Uterus (tissue), 3 donors: ENCODE measurements at regions not wholly inside any gene's neighbourhood (a gene's known extent, or its start where the extent isn't known, plus 50 kb on each side); places are given as distances from the start of the nearest gene placed in this dataset.

ENCODE experiments used
- DNase-seq, 2 donors: peaks; one replicate each; pipeline ENCODE4 v3.0.0-alpha.2; 2019 to 2020
- H3K27ac ChIP-seq, 2 donors: fragments of 200-600 bp; sonication (generic); 1 replicate in 1 of 2; 2 replicates in 1 of 2; pipeline ENCODE4 v1.5.1; 2016 to 2018
- H3K27me3 ChIP-seq, 2 donors: fragments of 200-600 bp; sonication (generic); one replicate each; pipeline ENCODE4 v1.5.1; 2018 to 2019; ENCODE audit warnings: control low read depth in 1 of 2
- H3K36me3 ChIP-seq, 2 donors: fragments of 200-600 bp; sonication (generic); one replicate each; pipeline ENCODE4 v1.5.1; 2019; ENCODE audit warnings: control low read depth in 1 of 2
- H3K4me1 ChIP-seq, 2 donors: fragments of 200-600 bp; sonication (generic); one replicate each; pipeline ENCODE4 v1.5.1; 2018 to 2019; ENCODE audit warnings: control low read depth in 1 of 2
- H3K4me3 ChIP-seq, 2 donors: fragments of 200-600 bp; sonication (generic); 1 replicate in 1 of 2; 2 replicates in 1 of 2; pipeline ENCODE4 v1.5.1; 2018 to 2019; ENCODE audit warnings: mild to moderate bottlenecking in 1 of 2
- H3K9me3 ChIP-seq, 2 donors: fragments of 200-600 bp; sonication (generic); one replicate each; pipeline ENCODE4 v1.5.1; 2019; ENCODE audit warnings: control low read depth in 1 of 2
- CTCF ChIP-seq, 4 experiments: fragments of 200-600 bp in 2 of 4; fragments of 450-650 bp in 2 of 4; sonication (generic) in 2 of 4; IDR thresholded peaks; one replicate each; pipeline ENCODE4 v1.5.1; 2016 to 2019; ENCODE audit warnings: antibody characterized with exemption in 4 of 4, mild to moderate bottlenecking in 2 of 4, moderate library complexity in 1 of 4
- POLR2A ChIP-seq, 2 donors: fragments of 450-650 bp; IDR thresholded peaks; one replicate each; pipeline ENCODE4 v1.6.1; 2016; ENCODE audit warnings: antibody characterized with exemption in 2 of 2, mild to moderate bottlenecking in 1 of 2, moderate library complexity in 1 of 2
- intact Hi-C: fragments of 100-400 bp; cut with DNase I; formaldehyde crosslinking; loops from one replicate; pipeline ENCODE4 v1.15.1; 2023; ENCODE audit warnings: low total_unique reads
- donor health status: DM: yes; HTN: yes; CAD: no.

DNA sequence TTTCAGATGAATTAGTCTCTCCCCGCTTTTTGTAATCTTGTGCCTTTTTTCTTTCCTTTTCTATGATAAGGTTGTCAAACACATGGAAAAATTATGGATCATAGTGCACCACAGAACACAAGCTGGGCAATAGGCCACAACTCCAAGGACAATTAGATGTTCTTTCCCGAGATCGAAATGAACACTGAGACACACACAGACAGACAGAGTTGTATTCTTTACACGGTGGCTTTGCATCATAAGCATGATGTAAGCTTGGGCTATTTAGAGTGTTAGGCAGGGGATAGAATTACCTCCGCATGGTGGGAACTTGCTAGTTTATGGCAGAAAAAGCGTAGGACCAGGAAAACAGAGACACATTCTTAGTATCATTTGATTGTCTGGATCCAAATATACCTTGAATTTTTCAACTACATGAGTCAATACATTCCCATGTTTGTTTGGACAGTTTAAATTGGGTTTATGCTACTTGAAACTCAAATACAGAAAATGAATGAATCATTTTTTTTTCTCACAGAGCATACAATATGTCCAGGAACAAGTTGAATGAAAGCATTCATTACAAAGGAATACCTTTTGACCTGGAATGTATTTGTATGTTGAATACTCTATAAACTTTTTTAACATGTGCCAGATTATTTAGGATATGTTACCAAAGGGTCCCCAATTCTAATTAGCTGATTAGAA is 1611.5 kb upstream of the TMEFF2 start:
- H3K27ac ChIP-seq = no peak overlapping the region
- TF ChIP-seq CTCF (IDR thresholded peaks at IDR 0.05) (no peak), POLR2A (IDR thresholded peaks at IDR 0.05) (no peak)
- H3K36me3 ChIP-seq = no peaks in the 10 kb centered on the region
- no peaks in the 10 kb centered on the region for H3K4me1 ChIP-seq
- intact Hi-C loops = no loop called here
- H3K9me3 ChIP-seq = no peaks in the 10 kb centered on the region
- DNase-seq = no peak
- H3K4me3 ChIP-seq = no peak overlapping the region
- no peaks in the 10 kb centered on the region for H3K27me3 ChIP-seq

GRCh38 chr2:193796847-193797246 is 1602.1 kb upstream of the TMEFF2 start:
- no peaks in the 10 kb centered on the region for H3K27me3 ChIP-seq
- intact Hi-C loops = no loop called here
- no peaks in the 10 kb centered on the region for H3K4me1 ChIP-seq
- no peaks in the 10 kb centered on the region for H3K9me3 ChIP-seq
- no peak for DNase-seq
- no peak overlapping the region for H3K4me3 ChIP-seq
- no peak overlapping the region for H3K27ac ChIP-seq
- no peak for TF ChIP-seq CTCF (IDR thresholded peaks at IDR 0.05)
- no peak for TF ChIP-seq POLR2A (IDR thresholded peaks at IDR 0.05)
- no peaks in the 10 kb centered on the region for H3K36me3 ChIP-seq

GRCh38 chr2:193793914-193794313 is 1599.2 kb upstream of the TMEFF2 start:
- intact Hi-C loops = no loop called here
- Histone ChIP-seq H3K9me3 (no peaks in the 10 kb centered on the region), H3K4me1 (no peaks in the 10 kb centered on the region), H3K27me3 (no peaks in the 10 kb centered on the region), H3K36me3 (no peaks in the 10 kb centered on the region), H3K27ac (no peak overlapping the region), H3K4me3 (no peak overlapping the region)
- DNase-seq = no peak
- TF ChIP-seq CTCF (IDR thresholded peaks at IDR 0.05) = no peak
- no peak for TF ChIP-seq POLR2A (IDR thresholded peaks at IDR 0.05)

DNA sequence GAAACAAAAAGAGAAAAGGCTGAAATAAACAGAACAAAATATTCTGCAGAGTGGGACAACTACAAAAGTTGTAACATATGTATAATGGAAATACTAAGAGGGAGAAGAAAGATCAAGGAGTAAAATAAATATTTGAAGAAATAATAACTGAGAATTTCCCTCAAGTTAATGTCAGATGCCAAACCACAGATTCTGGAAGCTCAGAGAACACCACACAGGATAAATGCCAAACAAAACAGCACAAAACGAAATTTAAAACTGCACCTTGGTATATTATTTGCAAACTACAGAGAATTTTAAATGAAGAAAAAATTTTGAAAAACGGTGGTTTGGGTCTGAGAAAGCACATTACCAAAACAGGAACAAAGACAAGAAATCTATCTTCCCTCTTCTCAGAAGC is 1588.9 kb upstream of the TMEFF2 start:
- H3K4me3 ChIP-seq = no peak overlapping the region
- DNase-seq = no peak
- H3K36me3 ChIP-seq = no peaks in the 10 kb centered on the region
- H3K4me1 ChIP-seq = no peaks in the 10 kb centered on the region
- no peaks in the 10 kb centered on the region for H3K27me3 ChIP-seq
- TF ChIP-seq CTCF (IDR thresholded peaks at IDR 0.05) (no peak), POLR2A (IDR thresholded peaks at IDR 0.05) (no peak)
- intact Hi-C loops = no loop called here
- peaks cover 0 to 3% of the 10 kb centered on the region in 2 donors for H3K9me3 ChIP-seq
- no peak overlapping the region for H3K27ac ChIP-seq

DNA sequence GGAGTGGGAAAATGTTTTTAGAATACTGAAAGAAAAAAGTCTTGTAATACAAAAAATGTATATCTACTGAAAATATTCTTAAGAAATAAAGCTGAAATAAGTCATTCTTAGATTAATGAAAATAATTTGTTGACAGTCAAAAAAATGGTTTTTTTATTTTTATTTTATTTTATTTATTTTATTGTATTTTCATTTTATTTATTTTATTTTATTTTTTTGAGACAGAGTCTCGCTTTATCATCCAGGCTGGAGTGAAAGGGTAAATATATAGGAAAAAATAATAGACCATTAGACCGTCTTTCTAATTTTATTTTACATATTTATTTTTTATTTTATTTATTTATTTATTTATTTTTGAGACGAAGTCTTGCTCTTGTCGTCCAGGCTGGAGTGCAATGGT is 1583.6 kb upstream of the TMEFF2 start:
- H3K4me1 ChIP-seq = no peaks in the 10 kb centered on the region
- H3K9me3 ChIP-seq = no peaks in the 10 kb centered on the region
- no peak for DNase-seq
- no peak for TF ChIP-seq POLR2A (IDR thresholded peaks at IDR 0.05)
- TF ChIP-seq CTCF (IDR thresholded peaks at IDR 0.05) = no peak
- H3K27me3 ChIP-seq = no peaks in the 10 kb centered on the region
- no peak overlapping the region for H3K4me3 ChIP-seq
- intact Hi-C loops = no loop called here
- no peak overlapping the region for H3K27ac ChIP-seq
- H3K36me3 ChIP-seq = no peaks in the 10 kb centered on the region
